G401.6 (cell line): ENCODE measurements at regions not wholly inside any gene's neighbourhood (a gene's known extent, or its start where the extent isn't known, plus 50 kb on each side); places are given as distances from the start of the nearest gene placed in this dataset.

Source experiments
- FAIRE-seq: peaks from 2 replicates; lab custom pipeline; 2012; peaks lifted over from hg19 to GRCh38; lab: Jason Lieb, UNC

- FAIRE-seq, result no peak
These were observed 181.4 kb upstream of the SMIM23 start for GRCh38 chr5:171604195-171604594.

GRCh38 chr5:171606414-171607024, 179.1 kb upstream of the SMIM23 start:
- peak; percentile 72 for FAIRE-seq

- FAIRE-seq, result no peak
These were observed 177.8 kb upstream of the SMIM23 start for GRCh38 chr5:171607863-171608262.

GRCh38 chr5:171609806-171610452, 175.7 kb upstream of the SMIM23 start:
- FAIRE-seq, result no peak

- no peak for FAIRE-seq
These were observed 174.9 kb upstream of the SMIM23 start for GRCh38 chr5:171610686-171611085.

- FAIRE-seq, result no peak
These were observed 172.9 kb upstream of the SMIM23 start for GRCh38 chr5:171612749-171613148.

- no peak for FAIRE-seq
These were observed 171.1 kb upstream of the SMIM23 start for GRCh38 chr5:171614511-171614910.

GRCh38 chr5:171614971-171615653, 170.5 kb upstream of the SMIM23 start:
- no peak for FAIRE-seq

- no peak for FAIRE-seq
These were observed 169.6 kb upstream of the SMIM23 start for GRCh38 chr5:171615705-171616640.

- no peak for FAIRE-seq
These were observed 168.4 kb upstream of the SMIM23 start for GRCh38 chr5:171617266-171617665.

- FAIRE-seq, result no peak
These were observed 167.6 kb upstream of the SMIM23 start for GRCh38 chr5:171617817-171618591.

GRCh38 chr5:171619196-171619595, 166.4 kb upstream of the SMIM23 start:
- FAIRE-seq, result no peak

- FAIRE-seq, result no peak
These were observed 165.9 kb upstream of the SMIM23 start for GRCh38 chr5:171619744-171620143.

GRCh38 chr5:171622010-171622409, 163.6 kb upstream of the SMIM23 start:
- FAIRE-seq, result no peak

GRCh38 chr5:171623107-171623506, 162.5 kb upstream of the SMIM23 start:
- FAIRE-seq, result no peak

- no peak for FAIRE-seq
These were observed 162.0 kb upstream of the SMIM23 start for GRCh38 chr5:171623551-171624097.

GRCh38 chr5:171624396-171624795, 161.2 kb upstream of the SMIM23 start:
- FAIRE-seq, result no peak

GRCh38 chr5:171625646-171626045, 160.0 kb upstream of the SMIM23 start:
- no peak for FAIRE-seq

- no peak for FAIRE-seq
These were observed 157.5 kb upstream of the SMIM23 start for GRCh38 chr5:171627936-171628632.

- no peak for FAIRE-seq
These were observed 157.0 kb upstream of the SMIM23 start for GRCh38 chr5:171628633-171628974.

GRCh38 chr5:171629221-171629620, 156.4 kb upstream of the SMIM23 start:
- no peak for FAIRE-seq
